Stimulated activated CD4-positive, alpha-beta T cell treated with anti-CD3 and anti-CD28 coated beads, Interleukin-1b, Interleukin-23, amount 100 ng/mL, for 1 hour (primary cell): ENCODE measurements at regions not wholly inside any gene's neighbourhood (a gene's known extent, or its start where the extent isn't known, plus 50 kb on each side); places are given as distances from the start of the nearest gene placed in this dataset.
"Not testable (repeated sequence)": the region's sequence is repeated elsewhere in the genome, so short reads cannot be mapped to it uniquely, and the experiment has no call there.

Experiments used
- DNase-seq, 2 donors: peaks; one replicate each; pipeline ENCODE4 v3.0.0-alpha.2; 2020; ENCODE audit warnings: low read depth in 2 of 2

GRCh38 chr5:155507363-155507762 is 493.8 kb downstream of the KIF4B start:
- DNase-seq, result no peak

- no peak for DNase-seq
Observed at GRCh38 chr5:155508673-155509072, 495.1 kb downstream of the KIF4B start.

- no peak for DNase-seq
Observed at GRCh38 chr5:155512329-155512728, 498.8 kb downstream of the KIF4B start.

- DNase-seq, result no peak
Observed at GRCh38 chr5:155514105-155514563, 500.6 kb downstream of the KIF4B start.

- DNase-seq, result no peak
Observed at GRCh38 chr5:155522540-155522939, 509.0 kb downstream of the KIF4B start.

GRCh38 chr5:155529362-155529761 is 515.8 kb downstream of the KIF4B start:
- no peak for DNase-seq

GRCh38 chr5:155530046-155530445 is 516.5 kb downstream of the KIF4B start:
- DNase-seq, result no peak

- DNase-seq, result no peak
Observed at GRCh38 chr5:155532621-155533311, 519.2 kb downstream of the KIF4B start.

- no peak for DNase-seq
Observed at GRCh38 chr5:155540000-155540595, 526.5 kb downstream of the KIF4B start.

- no peak for DNase-seq
Observed at GRCh38 chr5:155546075-155546474, 532.5 kb downstream of the KIF4B start.

GRCh38 chr5:155554500-155554899 is 540.9 kb downstream of the KIF4B start:
- no peak for DNase-seq

GRCh38 chr5:155556222-155556621 is 542.7 kb downstream of the KIF4B start:
- DNase-seq, result no peak

- DNase-seq, result no peak
Observed at GRCh38 chr5:155556700-155557099, 543.1 kb downstream of the KIF4B start.

- no peak for DNase-seq
Observed at GRCh38 chr5:155562158-155562557, 548.6 kb downstream of the KIF4B start.

GRCh38 chr5:155564541-155564940 is 551.0 kb downstream of the KIF4B start:
- DNase-seq, result no peak

GRCh38 chr5:155575861-155576260 is 562.3 kb downstream of the KIF4B start:
- no peak for DNase-seq

- not testable (repeated sequence) for DNase-seq
Observed at GRCh38 chr5:155586808-155587207, 573.3 kb downstream of the KIF4B start.

GRCh38 chr5:155587458-155587857 is 573.9 kb downstream of the KIF4B start:
- no peak for DNase-seq

GRCh38 chr5:155591273-155591672 is 577.7 kb downstream of the KIF4B start:
- DNase-seq, result no peak

- DNase-seq, result no peak
Observed at GRCh38 chr5:155594270-155594669, 580.7 kb downstream of the KIF4B start.

GRCh38 chr5:155595791-155596190 is 582.2 kb downstream of the KIF4B start:
- no peak for DNase-seq

- no peak for DNase-seq
Observed at GRCh38 chr5:155598552-155598951, 585.0 kb downstream of the KIF4B start.

GRCh38 chr5:155605920-155606319 is 592.4 kb downstream of the KIF4B start:
- DNase-seq, result no peak
